ENCODE measurements at regions not wholly inside any gene's neighbourhood (a gene's known extent, or its start where the extent isn't known, plus 50 kb on each side); places are given as distances from the start of the nearest gene placed in this dataset.

GRCh38 chr11:92067016-92067415 is 157.6 kb upstream of the FAT3 start:
- H3K9me3 Mint-ChIP-seq: peaks cover 13% of the 10 kb centered on the region
- H3K36me3 Mint-ChIP-seq: peaks cover 17% of the 10 kb centered on the region
- H3K27ac Mint-ChIP-seq: no peak overlapping the region
- no peaks in the 10 kb centered on the region for H3K4me1 Mint-ChIP-seq
- H3K4me3 Mint-ChIP-seq: no peak overlapping the region
- CTCF ChIA-PET: interaction anchor here (0.5 to 1.1 kb wide), 2 partner anchors 274 to 1394 kb away, joined by 3 read pairs; no protein-coding TSS in a partner anchor
- TF ChIP-seq USF2 (CRISPR knock-in tag; IDR thresholded peaks at IDR 0.05) (no peak), MYBL2 (CRISPR knock-in tag; IDR thresholded peaks at IDR 0.05) (no peak), ATF6 (CRISPR knock-in tag; IDR thresholded peaks at IDR 0.05) (no peak), ETV6 (CRISPR knock-in tag; IDR thresholded peaks at IDR 0.05) (no peak), ARID4B (CRISPR knock-in tag; IDR thresholded peaks at IDR 0.05; ENCODE audit: borderline replicate concordance) (no peak), ZNF219 (CRISPR knock-in tag; IDR thresholded peaks at IDR 0.05; ENCODE audit: borderline replicate concordance) (no peak)
- POLR2A ChIA-PET: no interaction called here
- H3K27me3 Mint-ChIP-seq (ENCODE audit: low read depth): no peaks in the 10 kb centered on the region; the same call in none of the 2 replicates
- no peak for ATAC-seq
- DNase-seq (ENCODE audit: low spot score): no peak

- DNase-seq (ENCODE audit: low spot score): no peak
- Mint-ChIP-seq H3K27me3 (ENCODE audit: low read depth) (no peaks in the 10 kb centered on the region), H3K27ac (no peak overlapping the region), H3K4me1 (no peaks in the 10 kb centered on the region), H3K36me3 (no peaks in the 10 kb centered on the region), H3K9me3 (no peaks in the 10 kb centered on the region), H3K4me3 (no peak overlapping the region)
- ChIA-PET POLR2A (no interaction called here), CTCF (interaction anchor here (1.5 kb wide), 1 partner anchor 9 kb away, joined by 4 read pairs; no protein-coding TSS in a partner anchor)
- no peak for ATAC-seq
- TF ChIP-seq SP1 (CRISPR knock-in tag; conservative IDR thresholded peaks at IDR 0.05) (no peak), TEAD1 (CRISPR knock-in tag; IDR thresholded peaks at IDR 0.05) (no peak), ETV6 (CRISPR knock-in tag; IDR thresholded peaks at IDR 0.05) (no peak), E2F4 (CRISPR knock-in tag; IDR thresholded peaks at IDR 0.05; ENCODE audit: borderline replicate concordance, low read depth) (no peak), ATF1 (CRISPR knock-in tag; IDR thresholded peaks at IDR 0.05) (no peak), ZMAT4 (CRISPR knock-in tag; IDR thresholded peaks at IDR 0.05) (no peak), ZBTB21 (CRISPR knock-in tag; IDR thresholded peaks at IDR 0.05; ENCODE audit: borderline replicate concordance) (no peak), USF1 (CRISPR knock-in tag; IDR thresholded peaks at IDR 0.05) (no peak), ZNF138 (CRISPR knock-in tag; conservative IDR thresholded peaks at IDR 0.05) (no peak)
Measured at GRCh38 chr11:92061456-92062062, 163.1 kb upstream of the FAT3 start.
